ENCODE measurements at regions not wholly inside any gene's neighbourhood (a gene's known extent, or its start where the extent isn't known, plus 50 kb on each side); places are given as distances from the start of the nearest gene placed in this dataset.

GRCh38 chr18:51865538-51865937 lies 474.5 kb upstream of the DCC start:
- no peak overlapping the region for H3K27ac ChIP-seq
- no peak for DNase-seq (ENCODE audit: low read depth, low spot score)

GRCh38 chr18:51867767-51868166 lies 472.2 kb upstream of the DCC start:
- no peak for DNase-seq (ENCODE audit: low read depth, low spot score)

GRCh38 chr18:51878724-51879123 lies 461.3 kb upstream of the DCC start:
- H3K27ac ChIP-seq = no peak overlapping the region
- DNase-seq (ENCODE audit: low read depth, low spot score) = no peak

More at GRCh38 chr18:51867767-51868166, 472.2 kb upstream of the DCC start:
- no peak overlapping the region for H3K27ac ChIP-seq

- DNase-seq (ENCODE audit: low read depth, low spot score) = no peak
Measured at GRCh38 chr18:51879329-51879728, 460.7 kb upstream of the DCC start.

GRCh38 chr18:51881394-51881793 lies 458.6 kb upstream of the DCC start:
- no peak for DNase-seq (ENCODE audit: low read depth, low spot score)
- no peak overlapping the region for H3K27ac ChIP-seq

More at GRCh38 chr18:51879329-51879728, 460.7 kb upstream of the DCC start:
- H3K27ac ChIP-seq = no peak overlapping the region

- DNase-seq (ENCODE audit: low read depth, low spot score) = no peak
- H3K27ac ChIP-seq = no peak overlapping the region
Measured at GRCh38 chr18:51884039-51884438, 456.0 kb upstream of the DCC start.

- DNase-seq (ENCODE audit: low read depth, low spot score) = peak; percentile 29
- H3K27ac ChIP-seq = no peak overlapping the region
Measured at GRCh38 chr18:51890762-51891161, 449.2 kb upstream of the DCC start.

- DNase-seq (ENCODE audit: low read depth, low spot score) = no peak
- H3K27ac ChIP-seq = no peak overlapping the region
Measured at GRCh38 chr18:51891876-51892275, 448.1 kb upstream of the DCC start.

- H3K27ac ChIP-seq = no peak overlapping the region
- DNase-seq (ENCODE audit: low read depth, low spot score) = no peak
Measured at GRCh38 chr18:51897884-51898283, 442.1 kb upstream of the DCC start.

- H3K27ac ChIP-seq = no peak overlapping the region
- no peak for DNase-seq (ENCODE audit: low read depth, low spot score)
Measured at GRCh38 chr18:51907687-51908597, 432.1 kb upstream of the DCC start.

- H3K27ac ChIP-seq = no peak overlapping the region
- no peak for DNase-seq (ENCODE audit: low read depth, low spot score)
Measured at GRCh38 chr18:51908598-51908944, 431.4 kb upstream of the DCC start.

GRCh38 chr18:51911584-51911983 lies 428.4 kb upstream of the DCC start:
- H3K27ac ChIP-seq = no peak overlapping the region
- DNase-seq (ENCODE audit: low read depth, low spot score) = no peak

GRCh38 chr18:51912381-51912780 lies 427.6 kb upstream of the DCC start:
- no peak for DNase-seq (ENCODE audit: low read depth, low spot score)
- no peak overlapping the region for H3K27ac ChIP-seq

GRCh38 chr18:51915176-51915575 lies 424.8 kb upstream of the DCC start:
- DNase-seq (ENCODE audit: low read depth, low spot score) = no peak
- H3K27ac ChIP-seq = no peak overlapping the region

GRCh38 chr18:51921862-51922261 lies 418.1 kb upstream of the DCC start:
- no peak for DNase-seq (ENCODE audit: low read depth, low spot score)
- H3K27ac ChIP-seq = no peak overlapping the region

- no peak for DNase-seq (ENCODE audit: low read depth, low spot score)
- no peak overlapping the region for H3K27ac ChIP-seq
Measured at GRCh38 chr18:51933903-51934302, 406.1 kb upstream of the DCC start.

- DNase-seq (ENCODE audit: low read depth, low spot score) = no peak
- no peak overlapping the region for H3K27ac ChIP-seq
Measured at GRCh38 chr18:51936115-51936514, 403.9 kb upstream of the DCC start.

- no peak for DNase-seq (ENCODE audit: low read depth, low spot score)
- H3K27ac ChIP-seq = no peak overlapping the region
Measured at GRCh38 chr18:51941999-51942398, 398.0 kb upstream of the DCC start.

- DNase-seq (ENCODE audit: low read depth, low spot score) = no peak
- H3K27ac ChIP-seq = no peak overlapping the region
Measured at GRCh38 chr18:51943281-51943680, 396.7 kb upstream of the DCC start.

GRCh38 chr18:51946946-51947345 lies 393.1 kb upstream of the DCC start:
- H3K27ac ChIP-seq = no peak overlapping the region
- no peak for DNase-seq (ENCODE audit: low read depth, low spot score)

GRCh38 chr18:51952844-51953243 lies 387.2 kb upstream of the DCC start:
- no peak for DNase-seq (ENCODE audit: low read depth, low spot score)

GRCh38 chr18:51953521-51953920 lies 386.5 kb upstream of the DCC start:
- no peak overlapping the region for H3K27ac ChIP-seq
- no peak for DNase-seq (ENCODE audit: low read depth, low spot score)

More at GRCh38 chr18:51952844-51953243, 387.2 kb upstream of the DCC start:
- no peak overlapping the region for H3K27ac ChIP-seq
